GM21390 (cell line): ENCODE measurements at regions not wholly inside any gene's neighbourhood (a gene's known extent, or its start where the extent isn't known, plus 50 kb on each side); places are given as distances from the start of the nearest gene placed in this dataset.

Source experiments
- ATAC-seq: cut with Tn5 transposase; IDR thresholded peaks from one replicate; pipeline ENCODE4 v1.9.1; 2021; ENCODE audit not compliant: unreplicated experiment

GRCh38 chr6:81484251-81484650 lies 268.2 kb downstream of the TENT5A start:
- no peak for ATAC-seq

DNA sequence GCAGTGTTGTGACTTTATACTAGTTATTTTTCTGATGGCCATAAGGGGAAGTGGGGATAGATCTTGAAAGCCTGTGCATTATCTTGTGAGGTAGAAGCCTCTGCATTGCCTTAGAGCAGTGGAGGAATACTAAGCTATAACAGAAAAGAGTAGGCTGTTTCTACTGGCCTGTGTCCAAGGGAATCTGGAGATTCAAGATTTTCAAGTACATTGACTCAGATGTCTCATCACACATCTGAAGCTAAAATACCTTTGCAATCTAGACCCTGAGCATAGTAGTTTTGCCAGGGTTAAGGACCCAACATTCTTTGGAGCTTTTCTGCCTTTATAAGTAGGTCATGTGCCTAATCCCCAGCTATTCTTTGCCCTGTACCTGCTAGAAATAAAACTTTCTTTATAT lies 272.3 kb downstream of the TENT5A start:
- no peak for ATAC-seq

GRCh38 chr6:81476881-81477280 lies 275.6 kb downstream of the TENT5A start:
- ATAC-seq = no peak

DNA sequence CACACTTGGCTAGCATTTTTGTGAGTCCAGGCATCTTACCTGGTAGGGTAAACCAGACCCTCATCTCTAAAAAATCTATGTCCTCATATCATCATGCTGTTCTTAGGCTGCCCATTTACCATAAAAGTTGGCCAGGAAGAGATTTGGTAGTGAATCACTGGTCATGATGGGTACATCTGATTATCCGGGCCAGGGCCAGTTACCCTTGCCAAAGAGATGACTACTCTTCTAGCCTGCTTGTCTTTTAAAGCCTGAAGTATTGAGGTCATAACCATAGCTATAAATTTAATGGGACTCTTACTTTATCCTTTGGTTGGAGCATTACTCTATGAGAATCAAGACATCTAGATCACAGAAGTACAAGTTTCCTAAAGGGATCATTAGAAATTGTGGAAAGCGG lies 276.8 kb downstream of the TENT5A start:
- ATAC-seq = no peak

- ATAC-seq = no peak
Observed at GRCh38 chr6:81465859-81466258, 286.6 kb downstream of the TENT5A start.

GRCh38 chr6:81456416-81456815 lies 296.1 kb downstream of the TENT5A start:
- no peak for ATAC-seq

GRCh38 chr6:81455641-81456040 lies 296.8 kb downstream of the TENT5A start:
- no peak for ATAC-seq

GRCh38 chr6:81451787-81452186 lies 300.7 kb downstream of the TENT5A start:
- peak; percentile 93 for ATAC-seq

GRCh38 chr6:81450180-81450579 lies 302.3 kb downstream of the TENT5A start:
- no peak for ATAC-seq

- ATAC-seq = no peak
Observed at GRCh38 chr6:81446509-81446908, 306.0 kb downstream of the TENT5A start.

DNA sequence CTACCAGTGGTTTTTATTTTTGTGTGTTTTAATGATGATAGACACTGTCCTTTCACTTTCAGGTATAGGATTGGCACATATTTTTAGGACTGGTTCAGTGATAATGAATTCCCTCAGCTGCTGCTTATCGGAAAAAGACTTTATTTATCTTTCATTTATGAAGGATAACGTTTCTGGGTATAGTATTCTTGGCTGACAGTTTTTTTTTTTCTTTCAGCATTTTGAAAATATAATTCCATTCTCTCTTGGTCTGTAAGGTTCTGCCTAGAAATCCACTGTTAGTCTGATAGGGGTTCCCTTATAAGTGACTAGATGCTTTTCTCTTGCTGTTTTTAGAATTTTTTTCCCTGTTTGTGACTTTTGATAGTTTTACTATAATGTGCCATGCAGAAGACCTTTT lies 313.1 kb downstream of the TENT5A start:
- no peak for ATAC-seq

DNA sequence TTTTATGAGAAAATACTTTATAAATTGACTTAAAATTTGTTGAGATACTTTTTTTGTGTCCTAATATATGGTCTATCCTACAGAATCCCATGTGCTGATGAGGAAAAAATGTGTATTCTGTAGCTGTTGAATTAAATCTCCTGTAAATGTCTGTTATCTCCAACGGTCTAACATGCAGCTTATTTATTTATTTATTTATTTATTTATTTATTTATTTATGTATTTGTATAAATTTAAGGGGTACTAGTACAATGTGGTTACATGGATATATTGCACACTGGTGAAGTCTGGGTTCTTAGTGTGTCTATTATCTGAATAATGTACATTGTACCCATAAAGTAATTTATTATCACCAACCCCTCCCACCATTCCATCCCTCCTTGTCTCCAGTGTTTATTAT lies 315.5 kb downstream of the TENT5A start:
- ATAC-seq = no peak

DNA sequence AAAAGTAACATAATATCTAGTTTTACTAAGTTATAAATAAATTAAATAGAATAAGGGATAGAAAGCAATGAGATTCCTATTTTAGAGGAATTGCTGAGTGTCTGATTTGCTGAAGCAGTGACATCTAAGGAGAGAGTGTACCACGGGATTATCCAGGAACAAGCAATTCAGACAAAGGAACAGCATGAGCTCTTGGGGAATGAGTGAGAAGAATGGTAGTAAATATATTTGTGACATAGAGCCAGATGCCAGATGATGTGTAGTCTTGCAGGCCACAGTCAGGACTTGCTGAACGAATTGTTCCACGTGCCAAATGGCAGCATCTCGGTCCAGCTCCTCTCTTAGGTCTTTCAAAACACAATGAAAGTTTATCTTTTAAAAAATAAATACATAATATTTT lies 339.2 kb downstream of the TENT5A start:
- no peak for ATAC-seq

- ATAC-seq = no peak
Observed at GRCh38 chr6:81401970-81402690, 350.4 kb downstream of the TENT5A start.

- ATAC-seq = no peak
Observed at GRCh38 chr6:81396916-81397315, 355.6 kb downstream of the TENT5A start.

- no peak for ATAC-seq
Observed at GRCh38 chr6:81387163-81387562, 365.3 kb downstream of the TENT5A start.

GRCh38 chr6:81384921-81385320 lies 367.6 kb downstream of the TENT5A start:
- no peak for ATAC-seq

DNA sequence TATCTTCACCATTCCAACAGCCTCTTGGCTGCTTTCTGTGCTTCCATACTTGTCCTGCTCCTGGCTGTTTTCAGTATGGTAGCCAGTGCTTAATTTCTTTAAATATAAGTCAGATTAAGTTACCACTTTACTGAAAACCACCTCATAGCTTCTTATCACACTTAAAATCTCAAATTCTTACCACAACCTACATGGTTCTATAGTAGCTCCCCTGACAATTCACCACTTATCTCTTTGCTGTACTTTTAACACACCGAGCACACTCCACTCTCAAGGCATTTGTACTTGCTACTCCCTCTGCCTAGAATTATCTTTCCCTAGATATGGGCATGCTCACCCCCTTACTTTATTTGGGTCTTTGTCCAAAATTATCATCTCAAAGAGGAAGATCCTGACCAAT lies 369.0 kb downstream of the TENT5A start:
- no peak for ATAC-seq

DNA sequence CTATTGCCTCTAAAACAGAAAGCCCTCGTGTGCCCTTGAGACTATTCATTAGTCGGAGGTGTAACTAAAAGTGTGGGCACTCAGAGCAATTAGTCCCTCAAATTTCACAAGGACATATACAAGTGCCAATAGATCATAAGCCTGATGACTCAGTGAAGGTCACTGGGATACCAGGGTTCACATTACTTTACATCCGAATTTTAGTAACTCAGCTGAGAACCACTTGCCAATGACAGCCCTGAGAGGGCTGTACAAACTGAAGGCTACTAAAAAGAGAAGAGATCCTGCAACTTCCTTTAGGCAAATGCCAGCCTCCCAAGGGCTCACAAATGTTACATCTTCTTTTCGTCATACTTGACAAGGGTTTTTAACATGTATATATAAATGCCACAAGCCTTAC lies 369.6 kb downstream of the TENT5A start:
- no peak for ATAC-seq

DNA sequence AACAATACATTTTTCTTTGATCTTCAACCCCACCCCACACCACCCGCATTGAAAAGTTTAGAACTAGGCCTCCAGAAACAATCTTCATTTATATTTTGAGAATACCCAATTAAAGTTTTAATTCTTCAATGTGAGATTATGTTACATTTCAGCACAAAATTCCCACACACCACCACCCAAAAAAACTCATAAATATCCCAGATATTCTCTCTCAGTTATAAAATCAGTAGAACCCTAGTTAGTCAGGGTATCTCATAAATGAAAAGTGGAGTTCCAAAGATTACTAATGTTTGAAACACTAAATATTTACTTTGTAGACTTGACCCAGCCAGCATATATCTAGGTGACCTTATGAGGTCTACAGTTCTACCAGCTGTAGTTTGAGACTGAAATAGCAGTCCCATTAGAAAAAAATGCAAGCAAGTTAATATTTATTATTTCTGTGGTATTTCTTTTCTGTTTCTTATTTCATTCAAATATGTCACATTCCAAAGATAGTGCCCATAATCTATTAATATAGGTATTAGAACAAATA lies 371.0 kb downstream of the TENT5A start:
- ATAC-seq = no peak

- no peak for ATAC-seq
Observed at GRCh38 chr6:81380718-81381338, 371.7 kb downstream of the TENT5A start.

- no peak for ATAC-seq
Observed at GRCh38 chr6:81376745-81377144, 375.7 kb downstream of the TENT5A start.

DNA sequence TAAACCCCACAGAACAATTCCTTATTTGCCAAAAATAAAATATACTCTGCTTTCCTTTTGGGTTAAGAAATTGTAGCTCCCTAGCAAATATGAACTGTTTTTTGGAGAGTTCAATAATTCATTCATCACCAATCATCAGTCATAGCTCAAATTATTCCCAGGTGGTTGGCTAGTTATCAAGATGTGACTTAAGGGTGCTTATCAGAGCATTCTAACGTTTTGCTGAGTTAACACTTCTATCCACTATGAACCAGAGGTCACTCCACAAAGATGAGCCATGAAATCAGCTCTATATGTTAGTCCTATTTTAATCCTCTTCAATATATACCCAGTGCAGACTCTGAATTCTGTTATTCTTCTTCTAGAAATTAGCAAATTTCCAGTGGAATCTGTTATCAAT lies 379.1 kb downstream of the TENT5A start:
- ATAC-seq = no peak
